HG02884 (cell line): ENCODE measurements at regions not wholly inside any gene's neighbourhood (a gene's known extent, or its start where the extent isn't known, plus 50 kb on each side); places are given as distances from the start of the nearest gene placed in this dataset.
"Not testable (repeated sequence)": the region's sequence is repeated elsewhere in the genome, so short reads cannot be mapped to it uniquely, and the experiment has no call there.

Experiments
- ATAC-seq: cut with Tn5 transposase; IDR thresholded peaks from one replicate; pipeline ENCODE4 v1.9.1; 2021; ENCODE audit warnings: mild to moderate bottlenecking, moderate library complexity; ENCODE audit not compliant: unreplicated experiment

DNA sequence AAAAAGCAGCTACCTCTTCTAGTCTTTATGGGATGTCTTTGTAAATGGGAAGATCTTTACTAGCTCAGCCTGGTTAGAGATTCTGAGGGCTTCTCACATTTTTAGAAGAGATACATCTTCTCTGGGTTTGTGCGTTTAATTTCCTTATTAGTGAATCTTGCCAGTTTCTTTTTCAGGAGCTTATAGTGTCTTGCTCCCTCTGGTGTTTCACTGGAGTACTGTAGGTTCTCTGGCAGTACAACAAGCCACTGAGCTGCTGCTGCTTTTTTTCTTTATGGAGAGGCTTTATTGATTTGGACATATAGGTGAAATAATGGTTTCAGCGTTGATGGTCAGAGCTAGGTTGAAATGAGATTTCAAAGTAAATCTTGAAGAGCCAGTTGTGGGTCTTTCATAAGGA lies 82.9 kb downstream of the LAS1L start:
- ATAC-seq, result peak; percentile 85

DNA sequence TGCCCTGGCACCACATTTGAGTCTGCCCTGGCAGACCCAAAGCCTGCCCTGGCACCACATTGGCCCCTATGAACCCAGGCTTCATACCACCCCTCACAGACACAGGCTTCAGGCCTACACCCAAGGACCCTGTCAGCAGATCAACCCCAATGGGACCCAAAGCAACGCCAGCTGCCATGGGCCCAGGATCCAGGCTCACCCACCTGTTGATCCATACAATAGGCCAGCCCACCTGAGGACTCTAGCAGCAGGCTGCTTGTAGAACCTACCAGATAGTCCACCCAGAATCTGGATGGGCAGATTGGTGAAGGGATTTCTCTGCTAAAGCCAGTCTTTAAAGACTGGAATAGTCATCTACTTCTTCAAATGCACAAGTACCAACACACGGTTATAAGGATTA lies 114.4 kb downstream of the LAS1L start:
- no peak for ATAC-seq

DNA sequence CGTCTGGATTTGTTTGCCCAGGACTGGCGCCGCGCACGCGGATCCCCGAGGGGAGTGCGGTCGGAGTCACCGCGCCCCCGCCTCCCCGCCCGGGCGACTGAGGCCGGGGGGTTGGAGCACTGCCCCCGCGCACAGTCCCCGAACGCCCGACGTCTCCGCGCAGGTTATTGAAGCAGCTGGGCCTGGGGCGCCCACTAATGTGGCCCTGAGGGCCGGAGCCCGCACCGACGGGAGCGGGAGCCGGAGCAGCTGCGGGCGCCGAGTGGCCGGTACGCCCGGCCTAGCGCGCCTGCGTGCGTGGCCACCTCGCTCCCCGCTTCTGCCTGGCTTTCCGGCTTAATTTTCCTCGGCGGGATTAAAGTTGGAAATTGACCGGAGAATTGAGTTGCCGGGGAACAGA lies 126.9 kb downstream of the LAS1L start:
- ATAC-seq, result not testable (repeated sequence)

DNA sequence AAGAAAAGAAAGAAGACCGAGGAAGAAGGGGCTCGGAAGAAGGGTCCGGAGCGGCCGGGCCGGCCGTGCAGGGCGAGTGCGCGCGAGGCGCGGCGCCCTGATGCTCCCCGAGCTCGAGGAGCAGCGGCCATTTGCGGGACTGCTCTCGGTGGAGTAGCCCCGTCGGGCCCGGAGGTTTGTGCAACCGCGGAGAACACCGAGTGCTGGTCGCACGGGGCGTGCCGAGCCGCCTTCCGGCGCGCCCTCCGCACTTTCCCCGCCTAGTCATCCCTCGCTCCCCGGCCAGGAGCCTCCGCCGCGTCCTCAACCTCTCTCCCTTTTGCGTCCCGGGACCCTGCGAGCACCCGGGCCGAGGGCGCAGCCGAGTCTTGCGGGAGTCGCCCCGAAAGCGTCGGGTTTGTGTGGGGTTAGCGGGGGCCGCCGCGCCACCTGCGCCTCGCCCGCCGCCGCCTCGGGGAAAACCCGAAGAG lies 127.4 kb downstream of the LAS1L start:
- ATAC-seq, result no peak

DNA sequence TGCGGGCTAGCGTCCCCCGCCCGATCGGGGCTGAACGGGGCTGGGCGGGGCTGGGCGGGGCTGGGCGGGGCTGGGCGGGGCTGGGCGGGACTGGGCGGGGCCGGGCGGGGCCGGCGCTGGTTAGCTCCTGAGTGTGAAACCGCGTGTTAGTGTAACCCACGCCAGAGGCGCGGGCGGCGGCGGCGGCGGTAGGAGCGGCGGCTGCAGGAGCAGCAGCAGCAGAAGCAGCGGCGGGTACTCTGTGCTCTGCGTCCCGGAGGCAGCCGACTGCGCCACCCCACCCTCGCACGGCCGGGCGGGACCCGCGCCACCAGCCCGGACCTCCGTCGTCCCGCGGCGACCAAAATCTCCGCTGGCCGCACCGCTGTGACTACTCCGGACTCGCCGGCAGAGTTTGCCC lies 128.1 kb downstream of the LAS1L start:
- peak; percentile 55 for ATAC-seq

DNA sequence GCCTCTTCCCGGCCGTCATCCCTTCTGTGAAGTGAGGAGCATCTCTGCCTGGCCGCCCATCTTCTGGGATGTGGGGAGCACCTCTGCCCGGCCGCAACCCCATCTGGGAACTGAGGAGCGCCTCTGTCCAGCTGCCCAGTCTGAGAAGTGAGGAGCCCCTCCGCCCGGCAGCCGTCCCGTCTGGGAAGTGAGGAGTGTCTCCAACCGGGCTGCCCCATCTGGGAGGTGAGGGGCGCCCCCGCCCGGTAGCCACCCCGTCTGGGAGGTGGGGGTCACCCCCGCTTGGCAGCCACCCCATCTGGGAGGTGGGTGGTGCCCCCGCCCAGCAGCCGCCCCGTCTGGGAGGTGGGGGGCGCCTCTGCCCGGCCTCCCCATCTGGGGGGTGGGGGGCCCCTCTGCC lies 142.3 kb downstream of the LAS1L start:
- ATAC-seq, result no peak

DNA sequence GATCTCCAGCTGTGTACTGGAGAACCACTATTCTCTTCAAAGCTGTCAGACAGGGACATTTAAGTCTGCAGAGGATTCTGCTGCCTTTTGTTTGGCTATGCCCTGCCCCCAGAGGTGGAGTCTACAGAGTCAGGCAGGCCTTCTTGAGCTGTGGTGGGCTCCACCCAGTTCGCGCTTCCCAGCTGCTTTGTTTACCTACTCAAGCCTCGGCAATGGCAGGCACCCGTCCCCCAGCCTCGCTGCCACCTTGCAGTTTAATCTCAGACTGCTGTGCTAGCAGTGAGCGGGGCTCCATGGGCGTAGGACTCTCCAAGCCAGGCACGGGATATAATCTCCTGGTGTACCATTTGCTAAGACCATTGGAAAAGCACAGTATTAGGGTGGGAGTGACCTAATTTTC lies 145.5 kb downstream of the LAS1L start:
- ATAC-seq, result not testable (repeated sequence)
